Activated naive CD8-positive, alpha-beta T cell treated with anti-CD3 and anti-CD28 coated beads, Interleukin-2, amount 10 ng/mL, durations not matched to agents 7 days and 5 days (primary cell): ENCODE measurements at regions not wholly inside any gene's neighbourhood (a gene's known extent, or its start where the extent isn't known, plus 50 kb on each side); places are given as distances from the start of the nearest gene placed in this dataset.

Experiments used
- ATAC-seq: fragments of 150-1000 bp; cut with Tn5 transposase; one replicate; pipeline ENCODE4 v1.10.0; 2021; ENCODE audit warnings: low read depth, moderate library complexity
- POLR2A ChIA-PET: fragments of 350-600 bp; sonication (Branson Sonifier 250); formaldehyde crosslinking; loops from one replicate; lab custom pipeline; 2021; ENCODE audit warnings: antibody characterized with exemption; lab: Charles Lee
- DNase-seq: peaks from one replicate; pipeline ENCODE4 v3.0.0; 2021
- H3K27ac Mint-ChIP-seq: one replicate; pipeline ENCODE4 v1.8.0; 2022; ENCODE audit warnings: mild to moderate bottlenecking, mixed read lengths
- H3K27me3 Mint-ChIP-seq: one replicate; pipeline ENCODE4 v1.8.0; 2022; ENCODE audit warnings: mild to moderate bottlenecking, moderate library complexity, mixed read lengths
- H3K36me3 Mint-ChIP-seq: one replicate; pipeline ENCODE4 v1.8.0; 2021; ENCODE audit warnings: mild to moderate bottlenecking, mixed read lengths
- H3K4me1 Mint-ChIP-seq: one replicate; pipeline ENCODE4 v1.8.0; 2021; ENCODE audit warnings: mixed read lengths
- H3K4me3 Mint-ChIP-seq: one replicate; pipeline ENCODE4 v1.8.0; 2022; ENCODE audit warnings: mild to moderate bottlenecking, moderate library complexity, mixed read lengths
- H3K9me3 Mint-ChIP-seq: one replicate; pipeline ENCODE4 v1.8.0; 2021; ENCODE audit warnings: mixed read lengths

GRCh38 chr13:63026285-63026797 lies 1610.7 kb upstream of the PCDH20 start:
- DNase-seq, result no peak
- no peaks in the 10 kb centered on the region for H3K27me3 Mint-ChIP-seq
- H3K4me1 Mint-ChIP-seq, result no peaks in the 10 kb centered on the region
- no peak for ATAC-seq
- H3K27ac Mint-ChIP-seq, result no peak overlapping the region
- H3K4me3 Mint-ChIP-seq, result no peak overlapping the region
- H3K36me3 Mint-ChIP-seq, result no peaks in the 10 kb centered on the region
- POLR2A ChIA-PET, result no interaction called here
- no peaks in the 10 kb centered on the region for H3K9me3 Mint-ChIP-seq

- H3K4me1 Mint-ChIP-seq, result no peaks in the 10 kb centered on the region
- no peak overlapping the region for H3K4me3 Mint-ChIP-seq
- DNase-seq (no peak), ATAC-seq (no peak)
- no peaks in the 10 kb centered on the region for H3K27me3 Mint-ChIP-seq
- H3K27ac Mint-ChIP-seq, result no peak overlapping the region
- POLR2A ChIA-PET, result no interaction called here
- H3K36me3 Mint-ChIP-seq, result no peaks in the 10 kb centered on the region
- H3K9me3 Mint-ChIP-seq, result no peaks in the 10 kb centered on the region
Observed at GRCh38 chr13:63025741-63026140, 1610.1 kb upstream of the PCDH20 start.

GRCh38 chr13:63024458-63024857 lies 1608.8 kb upstream of the PCDH20 start:
- H3K27me3 Mint-ChIP-seq, result no peaks in the 10 kb centered on the region
- no peak overlapping the region for H3K4me3 Mint-ChIP-seq
- ATAC-seq (no peak), DNase-seq (no peak)
- H3K4me1 Mint-ChIP-seq, result no peaks in the 10 kb centered on the region
- no peak overlapping the region for H3K27ac Mint-ChIP-seq
- no peaks in the 10 kb centered on the region for H3K9me3 Mint-ChIP-seq
- no peaks in the 10 kb centered on the region for H3K36me3 Mint-ChIP-seq
- POLR2A ChIA-PET, result no interaction called here

GRCh38 chr13:63011996-63012395 lies 1596.3 kb upstream of the PCDH20 start:
- ATAC-seq (no peak), DNase-seq (no peak)
- Mint-ChIP-seq H3K27ac (no peak overlapping the region), H3K4me3 (no peak overlapping the region), H3K27me3 (no peaks in the 10 kb centered on the region), H3K36me3 (no peaks in the 10 kb centered on the region), H3K4me1 (no peaks in the 10 kb centered on the region), H3K9me3 (peaks cover 12% of the 10 kb centered on the region)
- POLR2A ChIA-PET, result no interaction called here

- Mint-ChIP-seq H3K36me3 (no peaks in the 10 kb centered on the region), H3K4me3 (no peak overlapping the region), H3K4me1 (no peaks in the 10 kb centered on the region), H3K9me3 (peaks cover 18% of the 10 kb centered on the region), H3K27me3 (no peaks in the 10 kb centered on the region), H3K27ac (no peak overlapping the region)
- POLR2A ChIA-PET, result no interaction called here
- DNase-seq, result no peak
- ATAC-seq, result no peak
Observed at GRCh38 chr13:63010072-63010658, 1594.5 kb upstream of the PCDH20 start.

- POLR2A ChIA-PET, result no interaction called here
- ATAC-seq (no peak), DNase-seq (no peak)
- Mint-ChIP-seq H3K36me3 (no peaks in the 10 kb centered on the region), H3K27me3 (no peaks in the 10 kb centered on the region), H3K4me1 (no peaks in the 10 kb centered on the region), H3K9me3 (peaks cover 19% of the 10 kb centered on the region), H3K27ac (no peak overlapping the region), H3K4me3 (no peak overlapping the region)
Observed at GRCh38 chr13:63005625-63006024, 1590.0 kb upstream of the PCDH20 start.

GRCh38 chr13:62997696-62998095 lies 1582.0 kb upstream of the PCDH20 start:
- Mint-ChIP-seq H3K9me3 (peaks cover 1% of the 10 kb centered on the region), H3K27ac (no peak overlapping the region), H3K27me3 (no peaks in the 10 kb centered on the region), H3K4me3 (no peak overlapping the region), H3K4me1 (no peaks in the 10 kb centered on the region), H3K36me3 (no peaks in the 10 kb centered on the region)
- POLR2A ChIA-PET, result no interaction called here
- DNase-seq, result no peak
- ATAC-seq, result no peak

- ATAC-seq, result no peak
- H3K27ac Mint-ChIP-seq, result no peak overlapping the region
- H3K4me3 Mint-ChIP-seq, result no peak overlapping the region
- H3K9me3 Mint-ChIP-seq, result peaks cover 1% of the 10 kb centered on the region
- POLR2A ChIA-PET, result no interaction called here
- no peaks in the 10 kb centered on the region for H3K27me3 Mint-ChIP-seq
- H3K4me1 Mint-ChIP-seq, result no peaks in the 10 kb centered on the region
- H3K36me3 Mint-ChIP-seq, result no peaks in the 10 kb centered on the region
- DNase-seq, result no peak
Observed at GRCh38 chr13:62997038-62997599, 1581.5 kb upstream of the PCDH20 start.

- Mint-ChIP-seq H3K27ac (no peak overlapping the region), H3K27me3 (no peaks in the 10 kb centered on the region), H3K4me3 (no peak overlapping the region), H3K9me3 (peaks cover 3% of the 10 kb centered on the region), H3K36me3 (no peaks in the 10 kb centered on the region), H3K4me1 (no peaks in the 10 kb centered on the region)
- DNase-seq (no peak), ATAC-seq (no peak)
- POLR2A ChIA-PET, result no interaction called here
Observed at GRCh38 chr13:62973804-62974203, 1558.2 kb upstream of the PCDH20 start.

- Mint-ChIP-seq H3K27me3 (no peaks in the 10 kb centered on the region), H3K9me3 (peaks cover 4% of the 10 kb centered on the region), H3K27ac (no peak overlapping the region), H3K36me3 (no peaks in the 10 kb centered on the region), H3K4me1 (no peaks in the 10 kb centered on the region), H3K4me3 (no peak overlapping the region)
- ATAC-seq (no peak), DNase-seq (no peak)
- POLR2A ChIA-PET, result no interaction called here
Observed at GRCh38 chr13:62964522-62964921, 1548.9 kb upstream of the PCDH20 start.

GRCh38 chr13:62960723-62961122 lies 1545.1 kb upstream of the PCDH20 start:
- H3K4me1 Mint-ChIP-seq, result no peaks in the 10 kb centered on the region
- no peaks in the 10 kb centered on the region for H3K27me3 Mint-ChIP-seq
- ATAC-seq (no peak), DNase-seq (no peak)
- no peak overlapping the region for H3K4me3 Mint-ChIP-seq
- H3K9me3 Mint-ChIP-seq, result peaks cover 3% of the 10 kb centered on the region
- no peaks in the 10 kb centered on the region for H3K36me3 Mint-ChIP-seq
- POLR2A ChIA-PET, result no interaction called here
- no peak overlapping the region for H3K27ac Mint-ChIP-seq

GRCh38 chr13:62933809-62934208 lies 1518.2 kb upstream of the PCDH20 start:
- Mint-ChIP-seq H3K36me3 (no peaks in the 10 kb centered on the region), H3K9me3 (no peaks in the 10 kb centered on the region), H3K4me3 (no peak overlapping the region), H3K4me1 (no peaks in the 10 kb centered on the region), H3K27ac (no peak overlapping the region), H3K27me3 (no peaks in the 10 kb centered on the region)
- DNase-seq (no peak), ATAC-seq (no peak)
- POLR2A ChIA-PET, result no interaction called here

GRCh38 chr13:62932256-62932883 lies 1516.7 kb upstream of the PCDH20 start:
- Mint-ChIP-seq H3K36me3 (no peaks in the 10 kb centered on the region), H3K9me3 (no peaks in the 10 kb centered on the region), H3K27me3 (no peaks in the 10 kb centered on the region), H3K4me1 (no peaks in the 10 kb centered on the region), H3K4me3 (no peak overlapping the region), H3K27ac (no peak overlapping the region)
- DNase-seq (no peak), ATAC-seq (no peak)
- POLR2A ChIA-PET, result no interaction called here

GRCh38 chr13:62931853-62932252 lies 1516.2 kb upstream of the PCDH20 start:
- POLR2A ChIA-PET, result no interaction called here
- DNase-seq (no peak), ATAC-seq (no peak)
- H3K36me3 Mint-ChIP-seq, result no peaks in the 10 kb centered on the region
- H3K4me3 Mint-ChIP-seq, result no peak overlapping the region
- no peak overlapping the region for H3K27ac Mint-ChIP-seq
- H3K4me1 Mint-ChIP-seq, result no peaks in the 10 kb centered on the region
- H3K9me3 Mint-ChIP-seq, result no peaks in the 10 kb centered on the region
- no peaks in the 10 kb centered on the region for H3K27me3 Mint-ChIP-seq
